SKM-1 treated with dmso at 0.1 percent for 144 hours (cell line): ENCODE measurements at regions not wholly inside any gene's neighbourhood (a gene's known extent, or its start where the extent isn't known, plus 50 kb on each side); places are given as distances from the start of the nearest gene placed in this dataset.

Experiments
- DNase-seq: peaks from one replicate; lab custom pipeline; 2025; ENCODE audit not compliant: unreplicated experiment; lab: John Stamatoyannopoulos, UW

DNA sequence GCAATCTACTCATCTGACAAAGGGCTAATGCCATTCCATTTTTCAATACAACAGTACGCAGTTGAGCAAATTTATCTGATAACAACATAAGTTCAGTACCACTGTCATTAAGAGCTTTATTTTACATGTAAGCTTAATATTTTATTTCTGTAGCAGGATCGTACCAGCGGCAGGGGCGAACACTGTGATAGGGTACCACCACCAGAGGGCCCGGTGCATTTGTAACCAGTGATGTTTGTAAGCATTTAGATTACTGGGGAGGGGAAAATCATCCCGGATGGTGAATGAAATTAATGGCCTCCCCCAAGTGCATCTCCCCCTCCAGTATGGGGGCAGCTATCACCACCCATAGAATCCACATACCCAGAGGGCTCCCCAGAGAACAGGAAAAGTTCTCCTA is 179.0 kb downstream of the ADGRA3 start:
- no peak for DNase-seq

DNA sequence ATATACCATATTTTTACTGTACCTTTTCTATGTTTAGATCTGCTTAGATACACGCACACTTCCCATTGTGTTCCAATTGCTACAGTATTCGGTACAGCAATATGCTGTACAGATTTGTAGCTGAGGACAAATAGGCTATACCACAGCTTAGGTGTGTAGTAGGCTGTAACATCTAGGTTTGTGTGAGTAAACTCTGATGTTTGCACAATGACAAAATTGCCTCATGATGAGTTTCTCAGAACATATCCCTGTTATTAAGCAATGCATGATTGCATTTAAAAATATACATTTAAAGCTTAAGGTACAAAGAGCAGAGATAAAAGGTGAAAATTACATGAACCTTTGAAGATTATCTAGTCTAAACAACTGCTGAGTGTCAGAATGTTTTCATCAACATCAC is 181.7 kb downstream of the ADGRA3 start:
- DNase-seq = no peak

DNA sequence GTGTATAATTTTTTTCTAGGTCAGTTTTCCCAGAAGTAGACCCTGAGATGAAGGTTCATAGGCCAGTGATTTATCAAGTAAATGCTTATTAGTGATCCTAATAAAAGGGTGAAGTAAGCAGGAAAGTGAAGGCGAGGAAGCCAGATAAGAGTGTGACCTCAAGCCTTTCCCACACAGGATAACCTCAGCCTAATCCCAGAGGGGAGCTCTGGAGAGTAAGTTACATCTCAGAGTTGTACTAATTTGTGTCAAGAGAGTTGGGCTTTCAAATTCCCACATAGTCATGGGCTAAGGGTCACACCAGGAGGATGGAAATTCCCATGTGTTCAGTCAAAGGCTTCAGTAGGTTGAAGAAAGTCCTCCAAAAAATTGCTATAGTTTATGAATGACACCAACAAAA is 191.4 kb downstream of the ADGRA3 start:
- DNase-seq = no peak

DNA sequence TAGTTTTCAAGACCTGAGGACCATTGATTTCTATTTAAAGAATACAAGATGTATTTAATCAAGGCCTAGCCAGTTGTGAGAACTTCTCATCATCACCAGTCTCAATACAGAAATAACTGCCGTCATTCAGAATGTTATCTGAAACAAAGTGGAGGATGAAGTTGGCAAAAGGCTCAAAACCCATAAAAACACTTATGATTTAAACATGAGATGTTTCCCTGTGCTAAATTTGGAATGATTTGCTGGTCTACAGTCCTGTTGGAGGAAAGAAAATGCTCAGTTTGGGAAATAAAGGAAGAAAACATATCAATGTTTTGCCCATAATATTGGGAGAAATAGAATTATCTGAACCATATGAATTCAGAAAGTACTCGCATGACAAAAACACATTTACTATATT is 192.2 kb downstream of the ADGRA3 start:
- DNase-seq = no peak

DNA sequence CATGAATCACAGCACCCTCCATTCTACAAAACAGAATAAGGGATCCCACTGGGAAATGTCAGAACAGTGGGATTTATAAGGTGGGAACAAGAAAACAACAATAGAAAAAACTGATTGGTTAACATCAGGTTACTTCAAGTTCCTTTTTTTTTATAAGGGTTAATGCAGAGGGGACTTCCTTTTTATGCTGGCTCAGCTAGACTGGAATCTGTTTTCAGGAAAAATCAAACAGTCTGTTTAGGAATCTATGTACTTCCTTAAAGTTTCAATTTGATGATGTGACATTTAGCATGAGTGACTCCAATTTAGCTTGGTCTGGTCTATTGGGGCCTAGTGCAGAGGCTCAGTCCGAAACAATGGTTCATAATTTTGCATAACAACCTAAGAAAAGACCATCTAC is 192.9 kb downstream of the ADGRA3 start:
- DNase-seq = no peak

DNA sequence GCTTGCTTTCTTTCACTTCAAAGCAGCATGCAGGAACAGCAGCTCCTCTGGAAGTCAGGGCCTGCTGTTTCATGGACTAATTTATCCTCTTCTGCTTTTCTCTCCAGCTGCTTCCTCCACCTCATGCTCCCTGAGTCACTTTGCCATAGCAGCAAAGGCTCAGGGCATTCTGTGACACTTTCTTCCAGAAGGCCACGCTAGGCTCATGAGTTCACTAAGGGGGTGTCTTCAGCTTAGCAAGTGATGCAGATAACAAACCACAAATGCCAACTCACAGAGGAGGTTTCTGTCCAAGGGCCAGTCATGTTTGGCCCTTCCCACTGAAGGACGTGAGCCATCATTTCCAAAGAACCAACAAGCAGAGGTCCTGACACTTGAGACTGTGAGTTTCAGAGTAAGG is 200.2 kb downstream of the ADGRA3 start:
- no peak for DNase-seq

DNA sequence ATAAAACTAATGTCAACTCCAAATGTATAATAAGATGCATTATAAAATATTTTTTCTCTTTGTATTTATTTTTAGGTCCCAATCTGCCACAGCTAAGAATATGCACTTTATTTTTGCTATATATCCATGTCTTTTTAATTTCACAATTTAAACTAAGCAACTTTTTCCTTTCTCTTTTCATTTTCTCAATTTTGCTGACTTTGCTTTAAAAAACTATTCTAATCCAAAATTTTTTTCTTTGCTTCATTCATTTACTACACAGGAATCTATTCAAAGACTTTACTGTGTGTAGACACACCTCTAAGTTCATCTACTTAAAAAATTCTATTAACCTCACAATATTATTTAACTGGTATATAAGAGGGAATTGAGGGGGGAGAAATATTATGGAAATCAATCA is 201.9 kb downstream of the ADGRA3 start:
- no peak for DNase-seq

DNA sequence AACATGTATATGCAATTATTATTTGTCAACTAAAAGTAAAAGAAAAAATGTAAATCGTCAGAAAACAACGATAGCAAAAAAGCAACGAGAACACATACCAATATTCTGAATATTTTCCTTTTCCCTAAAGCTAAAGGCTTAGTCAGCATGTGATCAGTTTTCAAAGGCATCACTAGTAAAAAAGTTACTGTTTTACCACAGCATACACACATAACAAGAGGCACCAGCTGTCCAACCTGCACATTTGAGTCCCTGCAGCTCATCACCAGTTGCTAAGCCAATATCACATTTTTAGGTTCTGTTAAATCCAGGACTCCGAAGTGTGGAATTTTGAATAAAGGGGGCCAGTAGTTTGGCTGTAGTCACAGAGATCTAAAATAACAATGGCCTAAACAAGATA is 203.8 kb downstream of the ADGRA3 start:
- DNase-seq = no peak

DNA sequence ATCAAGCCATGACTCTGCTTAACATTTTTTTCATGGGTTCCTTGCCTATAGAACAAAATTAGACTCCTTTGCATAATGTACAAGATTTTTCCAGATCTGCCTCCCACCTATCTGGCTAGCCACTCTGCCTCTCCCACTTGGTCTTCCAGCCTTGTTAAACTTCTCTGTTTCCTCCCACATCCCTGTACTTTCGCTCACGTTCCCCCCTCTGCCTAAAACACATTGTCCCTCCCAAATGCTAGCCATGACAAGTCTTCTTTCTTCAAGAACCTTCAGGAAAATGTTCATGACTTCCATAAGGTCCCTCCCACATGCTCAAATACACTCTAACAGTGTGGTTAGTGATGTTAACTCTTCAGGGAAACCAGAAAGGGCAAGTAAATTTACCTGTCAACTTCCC is 214.6 kb downstream of the ADGRA3 start:
- no peak for DNase-seq

DNA sequence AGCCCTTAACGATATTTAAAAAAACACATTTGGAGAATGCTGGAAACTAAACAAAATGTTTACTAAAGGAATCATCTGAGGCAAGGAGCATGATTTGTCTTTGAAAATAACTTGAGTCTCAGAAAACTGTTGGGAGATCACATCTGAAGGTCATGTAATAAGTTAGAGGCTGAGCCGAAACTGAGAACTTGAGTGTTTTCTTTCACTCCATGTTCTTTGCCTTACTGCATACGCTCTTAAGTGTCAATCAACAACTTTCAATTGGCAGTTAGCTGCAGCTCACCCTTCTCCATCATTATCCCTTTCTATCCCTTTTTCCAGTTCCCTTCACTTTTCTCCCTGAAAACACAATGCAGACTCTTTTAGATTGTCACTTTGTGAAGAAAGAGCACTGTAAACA is 216.2 kb downstream of the ADGRA3 start:
- no peak for DNase-seq

DNA sequence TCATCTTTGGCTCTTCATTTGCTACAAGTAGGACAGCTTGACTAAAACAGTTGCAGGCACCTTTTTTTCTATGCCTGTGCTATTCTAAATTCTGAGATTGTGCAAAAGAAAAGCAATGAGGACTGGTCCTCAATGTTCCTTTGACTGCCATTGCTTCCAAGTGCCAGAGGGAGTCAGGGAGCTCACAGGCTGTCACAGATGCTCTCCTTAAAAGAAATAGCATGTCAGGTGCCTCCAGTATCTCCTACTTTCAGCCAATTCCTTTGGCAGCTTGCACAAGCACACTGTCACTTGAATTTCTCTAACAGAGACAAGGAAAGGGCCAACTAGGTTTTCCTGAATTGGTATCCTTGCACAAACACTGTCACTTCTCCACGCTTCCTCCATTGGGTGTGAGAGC is 228.2 kb downstream of the ADGRA3 start:
- no peak for DNase-seq

DNA sequence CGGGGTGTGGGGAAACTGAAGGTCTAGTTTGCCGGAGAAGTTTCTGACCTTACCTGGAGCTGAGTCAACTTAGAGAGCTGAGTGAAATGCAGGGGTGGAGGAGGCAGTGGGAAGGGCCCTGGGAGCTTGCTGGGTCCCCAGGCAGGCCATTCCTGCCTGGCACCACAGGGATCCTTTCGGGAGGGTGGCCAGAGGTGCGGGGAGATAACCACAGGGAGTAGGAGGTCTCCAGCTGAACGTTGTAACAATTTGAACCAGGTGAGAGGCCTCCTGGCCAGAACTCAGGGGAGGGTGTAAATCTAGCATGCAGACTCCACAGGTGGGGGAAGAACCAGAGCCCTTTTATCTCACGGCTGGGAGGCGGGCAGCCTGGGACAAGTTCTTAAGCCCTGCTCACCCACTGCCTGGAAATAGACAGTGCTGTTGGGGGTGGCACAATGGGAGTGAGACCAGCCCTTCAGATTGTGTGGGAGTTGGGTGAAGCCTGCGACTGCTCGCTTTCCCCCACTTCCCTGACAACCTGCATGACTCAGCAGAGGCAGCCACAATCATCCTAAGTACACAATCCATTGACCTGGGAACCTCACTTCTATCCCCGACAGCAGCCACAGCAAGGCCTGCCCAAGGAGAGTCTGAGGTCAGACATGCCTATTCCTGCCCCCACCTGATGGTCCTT is 247.4 kb downstream of the ADGRA3 start:
- no peak for DNase-seq

DNA sequence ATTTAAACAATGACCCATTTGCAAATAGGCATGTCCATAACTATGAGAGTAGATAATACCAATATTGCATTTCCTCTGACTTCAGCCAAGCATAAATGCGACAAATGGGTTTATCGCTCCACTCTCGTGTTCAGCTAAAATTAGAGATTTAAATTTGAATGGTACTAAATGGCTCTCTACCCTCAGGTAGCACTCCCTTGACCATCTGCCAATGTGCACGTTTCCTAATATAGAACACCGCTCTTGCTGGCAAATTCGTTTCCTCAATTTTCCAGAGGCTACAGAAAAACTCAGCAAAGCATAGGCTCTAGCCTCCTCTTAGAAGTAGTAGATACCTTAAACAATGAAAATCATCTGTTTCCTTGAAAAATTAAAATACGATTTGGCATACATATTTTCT is 251.6 kb downstream of the ADGRA3 start:
- DNase-seq = no peak

DNA sequence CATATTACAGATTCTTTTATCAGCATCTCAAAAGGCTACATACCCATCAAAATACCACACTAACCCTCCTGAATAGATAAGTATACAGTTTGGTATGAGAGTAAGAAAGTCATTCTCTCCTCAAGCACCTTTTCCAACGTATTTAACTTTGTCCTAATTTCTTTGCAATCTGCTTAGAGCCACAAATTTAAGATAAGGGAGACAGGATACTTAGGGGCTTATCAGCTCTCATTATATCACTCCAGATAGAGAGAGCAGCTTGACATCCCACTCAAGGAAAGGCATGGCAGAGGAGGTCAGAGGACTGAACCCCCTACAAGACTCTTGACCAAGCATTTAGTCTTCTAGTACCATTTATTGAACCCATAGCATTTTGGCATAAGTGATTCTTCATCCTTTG is 262.4 kb downstream of the ADGRA3 start:
- no peak for DNase-seq

DNA sequence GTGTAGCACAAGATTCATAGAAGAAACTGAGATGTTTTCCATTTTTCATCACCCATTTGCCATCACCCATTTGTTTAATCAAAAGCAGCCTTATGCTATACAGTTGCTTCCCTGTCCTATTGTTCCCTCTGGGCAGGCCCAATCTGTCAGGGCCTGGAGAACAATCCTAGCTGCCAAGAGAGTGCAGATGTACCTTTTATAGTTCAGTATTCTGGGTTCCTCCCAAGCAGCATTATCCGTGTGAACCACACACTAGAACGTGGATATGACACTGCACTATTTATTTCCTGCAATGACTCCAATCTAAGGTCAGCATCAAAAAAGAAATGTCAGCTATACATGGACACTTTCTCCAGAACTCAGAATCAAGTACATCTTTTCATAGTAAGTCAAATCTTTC is 269.0 kb downstream of the ADGRA3 start:
- DNase-seq = no peak

DNA sequence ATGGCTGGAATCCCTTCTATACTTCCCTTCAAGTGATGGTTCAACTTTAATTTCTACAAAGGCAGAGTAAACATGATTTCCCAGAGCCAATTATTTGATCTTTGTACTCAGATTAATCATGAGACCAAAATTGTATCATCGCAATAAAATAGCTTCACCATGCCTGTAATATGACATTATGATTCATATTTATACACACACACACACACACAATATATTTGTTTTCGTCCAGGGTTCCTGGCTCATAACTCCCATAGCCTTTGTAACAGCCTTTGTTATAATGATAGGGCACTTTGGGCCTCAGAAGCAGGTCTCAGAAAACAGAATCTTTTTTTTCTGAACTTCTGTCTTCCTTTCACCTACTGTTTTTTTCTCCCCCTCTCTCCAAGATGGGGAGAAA is 270.6 kb downstream of the ADGRA3 start:
- DNase-seq = no peak

DNA sequence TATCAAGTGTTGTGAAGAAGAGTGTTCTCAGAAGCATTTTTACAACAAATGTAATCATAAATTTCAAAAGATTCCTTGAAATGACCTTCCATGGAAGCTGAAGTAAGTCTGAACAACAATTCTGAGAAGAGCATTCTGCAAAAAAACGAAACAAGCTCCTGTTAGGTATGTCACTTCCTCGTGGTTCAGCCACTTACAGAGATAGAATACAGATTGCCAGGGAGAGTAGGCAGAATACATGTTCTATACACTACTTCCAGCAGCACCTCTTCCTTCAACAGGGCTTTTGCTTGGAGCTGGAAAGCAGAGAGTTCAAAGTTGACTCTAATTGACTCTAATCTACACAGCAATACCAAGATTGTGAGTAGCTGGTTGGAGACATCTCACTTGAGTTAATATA is 274.5 kb downstream of the ADGRA3 start:
- DNase-seq = no peak

DNA sequence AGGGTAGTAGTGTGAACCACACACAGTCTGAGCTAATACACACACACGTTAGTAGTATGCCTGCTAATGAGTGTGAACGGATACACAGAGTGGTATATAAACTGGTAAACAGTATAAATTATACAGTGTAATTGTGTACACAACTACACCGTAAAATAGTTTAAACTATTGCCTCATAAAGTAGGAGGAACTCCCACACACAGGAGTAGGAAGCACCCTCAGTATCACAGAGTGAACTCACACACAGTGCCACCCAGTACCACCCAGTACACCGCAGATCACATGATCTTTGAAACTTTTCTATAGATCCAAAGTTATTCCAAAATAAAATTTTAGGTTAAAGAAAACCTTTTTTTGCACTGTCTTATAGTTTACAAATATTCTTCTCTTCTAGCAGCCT is 275.1 kb downstream of the ADGRA3 start:
- no peak for DNase-seq

DNA sequence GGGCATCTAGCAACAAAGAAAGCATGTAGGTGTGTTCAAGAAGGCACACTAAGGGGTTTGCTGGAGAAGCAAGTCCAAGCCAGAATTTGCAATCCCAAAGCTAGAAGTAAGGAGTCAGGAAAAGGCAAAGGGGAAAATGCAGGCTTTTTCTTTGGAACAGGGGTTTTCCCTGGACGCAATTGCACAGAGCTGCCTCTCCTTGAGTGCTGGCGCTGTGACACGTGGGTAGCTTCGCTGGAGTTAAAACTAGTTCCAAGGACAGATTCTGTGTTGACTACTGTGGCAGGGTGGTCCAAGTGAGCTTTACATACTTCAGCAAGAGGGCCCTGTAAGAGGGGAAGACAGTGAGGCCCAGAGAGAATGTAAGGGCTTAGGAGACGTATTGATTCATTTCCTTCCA is 277.1 kb downstream of the ADGRA3 start:
- DNase-seq = no peak

DNA sequence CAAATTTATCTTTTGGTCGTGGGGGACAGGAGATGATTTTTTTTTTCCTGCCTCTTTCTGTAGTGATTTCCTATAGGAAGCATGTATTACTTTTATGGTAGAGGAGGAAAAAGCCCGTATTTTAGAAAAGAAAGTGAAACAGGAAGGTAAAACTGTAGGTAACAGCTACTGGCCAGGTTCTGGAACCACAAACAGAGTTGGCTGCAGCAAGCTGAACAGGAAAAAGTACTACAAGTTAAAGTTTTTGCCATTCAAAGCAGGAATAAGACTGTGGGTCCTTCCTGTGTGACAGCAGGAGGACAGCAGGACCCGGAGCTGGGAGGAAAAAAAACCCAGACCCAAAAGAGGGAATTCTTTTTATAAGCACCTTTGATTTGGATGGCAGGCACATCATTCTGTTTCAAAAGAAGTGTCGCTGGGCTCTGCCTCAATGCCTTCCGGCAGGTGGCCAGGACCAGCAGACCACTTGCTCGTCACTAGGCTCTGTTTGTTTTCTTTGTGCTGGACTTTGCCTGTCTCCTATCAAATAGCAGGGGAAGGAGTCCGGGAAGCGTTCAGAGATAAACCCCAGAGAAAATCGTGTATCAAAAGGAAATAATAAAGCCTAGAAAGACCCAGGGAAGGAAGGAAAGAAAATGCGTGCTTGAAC is 277.9 kb downstream of the ADGRA3 start:
- DNase-seq = no peak

DNA sequence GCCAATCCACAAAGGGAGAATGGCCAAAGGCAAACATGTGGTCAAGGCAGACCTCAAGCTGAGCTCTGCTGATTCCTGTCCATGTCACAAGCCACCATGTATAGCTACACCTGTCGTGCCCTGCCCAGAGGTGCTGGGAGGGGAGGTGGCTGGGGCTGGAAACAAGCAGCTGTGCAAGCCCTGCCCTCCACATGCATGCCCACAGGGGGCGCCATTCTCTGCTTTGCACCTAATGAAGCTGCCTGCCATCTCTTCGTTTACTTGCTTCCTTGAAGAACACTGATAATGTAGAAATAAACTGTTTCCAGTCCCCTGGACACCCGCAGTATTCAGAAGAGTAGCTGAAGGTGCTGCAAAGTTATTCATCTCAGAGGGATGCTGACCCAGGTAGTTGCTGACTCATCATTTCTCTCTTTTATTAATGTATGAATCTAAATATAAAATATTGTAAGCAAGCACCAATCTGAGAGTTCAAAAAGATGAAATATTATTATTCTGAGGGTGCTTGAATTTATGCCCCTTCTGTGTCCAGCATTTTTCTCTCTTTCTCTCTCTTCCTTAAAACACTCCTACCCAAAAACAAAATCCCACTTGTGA is 278.6 kb downstream of the ADGRA3 start:
- DNase-seq = peak; percentile 2

DNA sequence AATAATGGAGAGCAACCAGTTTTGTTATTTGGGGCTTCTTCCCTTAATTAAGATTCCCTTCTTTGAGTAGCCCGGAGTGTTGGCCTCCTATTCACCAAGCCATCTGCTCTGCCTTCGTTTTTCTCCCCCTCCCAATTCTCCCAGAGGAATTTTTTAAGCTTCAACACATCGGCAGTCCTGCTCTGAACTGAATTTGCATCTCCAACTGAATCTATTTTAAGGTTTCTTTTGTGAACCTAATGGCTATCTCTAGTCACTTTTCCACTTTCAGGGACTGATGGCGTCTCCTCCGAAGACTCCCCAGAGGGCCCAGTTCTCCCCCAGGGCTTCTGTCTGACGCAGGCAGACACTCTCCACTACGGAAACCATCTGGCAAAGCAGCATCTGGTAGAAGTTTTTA is 280.2 kb downstream of the ADGRA3 start:
- DNase-seq = no peak

DNA sequence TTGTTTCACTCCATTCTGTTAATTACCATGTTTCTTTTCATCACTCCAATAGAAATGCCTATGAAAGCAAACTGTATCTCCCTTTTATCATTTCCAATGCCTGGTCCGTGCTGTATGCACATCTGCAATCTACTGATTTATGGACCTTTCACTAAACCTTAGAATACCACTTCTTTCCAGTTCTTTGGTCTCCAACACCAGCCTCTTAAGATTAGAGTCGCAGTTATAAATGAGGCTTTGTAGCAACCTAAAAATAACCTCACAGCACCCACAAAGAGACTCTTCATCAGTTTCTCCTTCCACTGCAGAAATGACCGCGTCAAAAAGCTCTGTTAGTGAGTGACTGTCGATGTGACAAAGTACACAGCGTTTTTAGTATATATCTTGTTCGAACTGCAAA is 282.6 kb downstream of the ADGRA3 start:
- no peak for DNase-seq
